ENCODE measurements at regions not wholly inside any gene's neighbourhood (a gene's known extent, or its start where the extent isn't known, plus 50 kb on each side); places are given as distances from the start of the nearest gene placed in this dataset.
"Not testable (repeated sequence)": the region's sequence is repeated elsewhere in the genome, so short reads cannot be mapped to it uniquely, and the experiment has no call there.

- no peak for DNase-seq
Observed at GRCh38 chr5:119694284-119694683, 64.9 kb downstream of the FAM170A start.

- no peak for DNase-seq
Observed at GRCh38 chr5:119706049-119706448, 76.7 kb downstream of the FAM170A start.

GRCh38 chr5:119708076-119708790 is 78.9 kb downstream of the FAM170A start:
- DNase-seq: no peak

GRCh38 chr5:119721775-119722174 is 92.4 kb downstream of the FAM170A start:
- DNase-seq: no peak

GRCh38 chr5:119725291-119725690 is 95.9 kb downstream of the FAM170A start:
- DNase-seq: not testable (repeated sequence)

GRCh38 chr5:119726544-119726943 is 97.2 kb downstream of the FAM170A start:
- no peak for DNase-seq

- no peak for DNase-seq
Observed at GRCh38 chr5:119740225-119740624, 110.9 kb downstream of the FAM170A start.

- no peak for DNase-seq
Observed at GRCh38 chr5:119741691-119742090, 112.3 kb downstream of the FAM170A start.

- no peak for DNase-seq
Observed at GRCh38 chr5:119742311-119742710, 113.0 kb downstream of the FAM170A start.

GRCh38 chr5:119743927-119744326 is 114.6 kb downstream of the FAM170A start:
- peak; percentile 51 to 67 for DNase-seq

GRCh38 chr5:119745976-119746375 is 116.6 kb downstream of the FAM170A start:
- DNase-seq: no peak

- DNase-seq: no peak
Observed at GRCh38 chr5:119746984-119747383, 117.6 kb downstream of the FAM170A start.

GRCh38 chr5:119750887-119751733 is 121.8 kb downstream of the FAM170A start:
- DNase-seq: no peak

- peak in 1 of 2 experiments; percentile 8 for DNase-seq
Observed at GRCh38 chr5:119751734-119752094, 122.4 kb downstream of the FAM170A start.

GRCh38 chr5:119752921-119753886 is 123.8 kb downstream of the FAM170A start:
- no peak for DNase-seq

- not testable (repeated sequence) for DNase-seq
Observed at GRCh38 chr5:119754825-119755224, 125.5 kb downstream of the FAM170A start.

- no peak for DNase-seq
Observed at GRCh38 chr5:119757276-119757675, 127.9 kb downstream of the FAM170A start.

GRCh38 chr5:119769695-119770693 is 140.6 kb downstream of the FAM170A start:
- not testable (repeated sequence) for DNase-seq

- DNase-seq: not testable (repeated sequence)
Observed at GRCh38 chr5:119780145-119780544, 150.8 kb downstream of the FAM170A start.

GRCh38 chr5:119785057-119785456 is 155.7 kb downstream of the FAM170A start:
- DNase-seq: no peak

- DNase-seq: no peak
Observed at GRCh38 chr5:119789406-119790117, 160.2 kb downstream of the FAM170A start.
